Vagina (tissue), 2 donors: ENCODE measurements at regions not wholly inside any gene's neighbourhood (a gene's known extent, or its start where the extent isn't known, plus 50 kb on each side); places are given as distances from the start of the nearest gene placed in this dataset.

Experiments
- POLR2A ChIP-seq, 2 donors: fragments of 450-650 bp; IDR thresholded peaks; one replicate each; pipeline ENCODE4 v1.6.1; 2017; ENCODE audit warnings: antibody characterized with exemption in 2 of 2, mild to moderate bottlenecking in 2 of 2, moderate library complexity in 2 of 2
- POLR2AphosphoS5 ChIP-seq, 2 donors: sonication (generic); formaldehyde crosslinking; IDR thresholded peaks; one replicate each; pipeline ENCODE4 v1.9.0; 2017; ENCODE audit warnings: antibody characterized with exemption in 2 of 2, mild to moderate bottlenecking in 2 of 2, low read depth in 1 of 2; ENCODE audit not compliant: insufficient read depth in 1 of 2
- TF ChIP-seq, protein P1 (sequence below), 3 experiments: fragments of 450-650 bp in 2 of 3; fragments of 200-600 bp in 1 of 3; sonication (generic) in 1 of 3; IDR thresholded peaks; one replicate each; pipeline ENCODE4 v1.5.1; 2017 to 2019; ENCODE audit warnings: antibody characterized with exemption in 3 of 3, mild to moderate bottlenecking in 2 of 3, moderate library complexity in 2 of 3

DNA sequence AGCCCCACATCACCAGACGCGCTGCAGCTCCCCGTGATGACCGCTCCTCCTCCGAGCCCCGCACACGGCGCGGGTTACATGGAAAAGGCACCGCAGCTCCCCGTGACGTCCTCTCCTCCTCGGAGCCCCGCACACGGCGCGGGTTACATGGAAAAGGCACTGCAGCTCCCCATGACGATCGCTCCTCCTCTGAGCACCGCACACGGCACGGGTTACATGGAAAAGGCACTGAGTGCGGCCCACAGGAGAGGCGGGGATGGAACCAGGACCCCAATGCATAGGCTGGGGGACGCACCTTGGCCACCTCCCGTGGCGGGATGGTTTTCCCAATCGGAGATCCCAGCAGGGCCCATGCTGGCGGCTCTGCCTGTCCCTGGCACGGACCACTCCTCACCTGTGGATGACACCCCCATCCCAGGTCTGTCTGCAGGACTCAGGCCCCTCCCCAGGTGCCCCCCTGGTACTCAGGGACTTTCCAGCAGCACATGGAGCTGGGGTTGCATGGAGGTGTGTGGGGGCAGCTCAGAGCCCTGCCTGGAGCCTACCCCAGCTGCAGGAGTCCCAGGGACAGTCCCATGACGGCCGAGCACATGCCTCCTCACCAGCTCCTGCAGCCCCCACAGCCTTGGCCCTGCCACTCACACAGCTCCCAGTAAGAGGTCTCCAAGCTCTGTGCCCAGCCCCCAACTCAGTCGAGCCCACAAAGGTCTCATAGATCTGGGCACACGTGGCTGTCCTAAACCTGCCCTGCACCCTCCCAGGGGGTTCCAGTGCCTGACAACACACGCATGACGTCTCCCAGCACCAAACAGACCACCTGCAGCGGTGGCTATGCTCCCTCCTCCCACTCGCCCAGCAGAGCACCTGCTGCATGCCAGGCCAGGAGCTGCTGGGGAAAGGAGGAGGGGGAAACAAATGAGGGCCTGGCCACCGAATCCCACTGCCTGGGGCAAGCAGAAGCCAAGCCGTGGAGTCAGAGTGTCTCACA, 166.6 kb downstream of the BRD1 start:
- no peak for TF ChIP-seq POLR2AphosphoS5 (IDR thresholded peaks at IDR 0.05; ENCODE audit: insufficient read depth in 1 of 2, low read depth in 1 of 2)
- no peak for TF ChIP-seq POLR2A (IDR thresholded peaks at IDR 0.05)
- TF ChIP-seq, protein P1, sequence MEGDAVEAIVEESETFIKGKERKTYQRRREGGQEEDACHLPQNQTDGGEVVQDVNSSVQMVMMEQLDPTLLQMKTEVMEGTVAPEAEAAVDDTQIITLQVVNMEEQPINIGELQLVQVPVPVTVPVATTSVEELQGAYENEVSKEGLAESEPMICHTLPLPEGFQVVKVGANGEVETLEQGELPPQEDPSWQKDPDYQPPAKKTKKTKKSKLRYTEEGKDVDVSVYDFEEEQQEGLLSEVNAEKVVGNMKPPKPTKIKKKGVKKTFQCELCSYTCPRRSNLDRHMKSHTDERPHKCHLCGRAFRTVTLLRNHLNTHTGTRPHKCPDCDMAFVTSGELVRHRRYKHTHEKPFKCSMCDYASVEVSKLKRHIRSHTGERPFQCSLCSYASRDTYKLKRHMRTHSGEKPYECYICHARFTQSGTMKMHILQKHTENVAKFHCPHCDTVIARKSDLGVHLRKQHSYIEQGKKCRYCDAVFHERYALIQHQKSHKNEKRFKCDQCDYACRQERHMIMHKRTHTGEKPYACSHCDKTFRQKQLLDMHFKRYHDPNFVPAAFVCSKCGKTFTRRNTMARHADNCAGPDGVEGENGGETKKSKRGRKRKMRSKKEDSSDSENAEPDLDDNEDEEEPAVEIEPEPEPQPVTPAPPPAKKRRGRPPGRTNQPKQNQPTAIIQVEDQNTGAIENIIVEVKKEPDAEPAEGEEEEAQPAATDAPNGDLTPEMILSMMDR (IDR thresholded peaks at IDR 0.05): no peak
